ENCODE measurements at regions not wholly inside any gene's neighbourhood (a gene's known extent, or its start where the extent isn't known, plus 50 kb on each side); places are given as distances from the start of the nearest gene placed in this dataset.

- TF ChIP-seq EZH2 (IDR thresholded peaks at IDR 0.05; ENCODE audit: borderline replicate concordance, low read length) (no peak), CTCF (conservative IDR thresholded peaks at IDR 0.05 in 1 of 2, IDR thresholded peaks at IDR 0.05 in 1 of 2; ENCODE audit: extremely low read depth in 1 of 2, insufficient read depth in 1 of 2, low read depth in 1 of 2, low read length in 2 of 2) (no peak)
Observed at GRCh38 chr11:109933126-109933525, 160.1 kb upstream of the ZC3H12C start.
